Inflammatory macrophage treated with lipopolysaccharide for 4 hours (primary cell): ENCODE measurements at regions not wholly inside any gene's neighbourhood (a gene's known extent, or its start where the extent isn't known, plus 50 kb on each side); places are given as distances from the start of the nearest gene placed in this dataset.

ENCODE experiments used
- DNase-seq: peaks from one replicate; pipeline ENCODE4 v3.0.0-alpha.2; 2020

- DNase-seq: no peak
Measured at GRCh38 chr9:135220601-135221575, 133.4 kb downstream of the OLFM1 start.

GRCh38 chr9:135221576-135221950, 134.1 kb downstream of the OLFM1 start:
- no peak for DNase-seq

- no peak for DNase-seq
Measured at GRCh38 chr9:135221951-135222631, 134.6 kb downstream of the OLFM1 start.

- DNase-seq: no peak
Measured at GRCh38 chr9:135222881-135223760, 135.7 kb downstream of the OLFM1 start.

GRCh38 chr9:135223831-135224230, 136.4 kb downstream of the OLFM1 start:
- DNase-seq: no peak

GRCh38 chr9:135224286-135224877, 136.9 kb downstream of the OLFM1 start:
- no peak for DNase-seq

- no peak for DNase-seq
Measured at GRCh38 chr9:135224921-135225541, 137.6 kb downstream of the OLFM1 start.

- no peak for DNase-seq
Measured at GRCh38 chr9:135225619-135226228, 138.3 kb downstream of the OLFM1 start.

GRCh38 chr9:135226369-135227050, 139.0 kb downstream of the OLFM1 start:
- no peak for DNase-seq

GRCh38 chr9:135227641-135228251, 140.3 kb downstream of the OLFM1 start:
- no peak for DNase-seq

GRCh38 chr9:135228345-135228982, 141.0 kb downstream of the OLFM1 start:
- no peak for DNase-seq

- DNase-seq: no peak
Measured at GRCh38 chr9:135228983-135229625, 141.6 kb downstream of the OLFM1 start.

- DNase-seq: no peak
Measured at GRCh38 chr9:135229701-135230385, 142.4 kb downstream of the OLFM1 start.

- DNase-seq: no peak
Measured at GRCh38 chr9:135230386-135230765, 142.9 kb downstream of the OLFM1 start.

- DNase-seq: no peak
Measured at GRCh38 chr9:135230817-135231520, 143.5 kb downstream of the OLFM1 start.

- DNase-seq: no peak
Measured at GRCh38 chr9:135239100-135239768, 151.8 kb downstream of the OLFM1 start.

- DNase-seq: no peak
Measured at GRCh38 chr9:135239769-135240141, 152.3 kb downstream of the OLFM1 start.

- DNase-seq: no peak
Measured at GRCh38 chr9:135240222-135240621, 152.8 kb downstream of the OLFM1 start.
